ENCODE measurements at regions not wholly inside any gene's neighbourhood (a gene's known extent, or its start where the extent isn't known, plus 50 kb on each side); places are given as distances from the start of the nearest gene placed in this dataset.

- no peak overlapping the region for H3K4me3 ChIP-seq (replicated peaks in 1 of 2; ENCODE audit: low read depth in 2 of 2, low read length in 2 of 2)
- DNase-seq (ENCODE audit: low read depth in 2 of 2), result no peak
- no peak for TF ChIP-seq CTCF (IDR thresholded peaks at IDR 0.05; ENCODE audit: low read depth, low read length)
Observed at GRCh38 chr3:10709110-10709781, 106.8 kb upstream of the SLC6A11 start.

DNA sequence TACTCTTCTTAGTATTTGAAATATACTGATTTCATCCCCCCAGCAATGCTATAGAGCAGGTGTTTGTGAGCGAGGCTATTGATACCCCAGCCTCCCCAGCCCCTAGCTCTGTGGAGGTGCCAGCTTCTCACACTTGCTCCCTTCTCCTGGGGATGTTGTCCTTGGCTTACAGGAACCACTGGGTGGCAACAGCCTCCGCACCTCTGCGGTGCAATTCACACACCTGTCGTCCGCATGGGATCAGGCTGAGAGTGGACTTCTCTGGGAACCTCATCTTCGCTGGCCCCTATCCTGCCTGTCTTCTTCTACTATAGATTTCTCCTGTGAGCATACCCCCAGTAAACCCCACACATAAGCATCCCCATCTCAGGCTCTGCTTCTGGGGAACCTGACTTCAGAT, 103.9 kb upstream of the SLC6A11 start:
- TF ChIP-seq CTCF (IDR thresholded peaks at IDR 0.05; ENCODE audit: low read depth, low read length), result no peak

DNA sequence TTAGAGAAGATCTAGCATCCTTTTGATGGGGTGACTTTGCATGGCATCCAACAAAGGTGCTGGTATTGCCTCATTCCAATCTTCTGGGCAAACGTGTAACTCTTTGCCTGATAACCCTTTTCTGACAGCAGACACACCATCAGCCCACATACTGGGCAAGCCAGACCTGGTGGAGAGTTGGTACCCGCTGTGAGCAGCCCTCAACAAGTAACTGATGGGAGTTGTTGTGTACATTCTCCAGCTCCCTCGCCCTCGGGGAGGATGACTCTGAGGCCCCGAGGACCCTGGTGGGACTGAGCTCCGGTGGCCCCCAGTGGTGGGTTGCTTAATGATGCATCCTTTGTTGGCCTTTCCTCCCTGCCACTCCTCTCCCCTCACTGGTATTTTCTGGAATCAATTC, 102.4 kb upstream of the SLC6A11 start:
- no peak for TF ChIP-seq CTCF (IDR thresholded peaks at IDR 0.05; ENCODE audit: low read depth, low read length)
- no peak for DNase-seq (ENCODE audit: low read depth in 2 of 2)
- no peak overlapping the region for H3K4me3 ChIP-seq (replicated peaks in 1 of 2; ENCODE audit: low read depth in 2 of 2, low read length in 2 of 2)

More for the DNA sequence above, 103.9 kb upstream of the SLC6A11 start:
- no peak overlapping the region for H3K4me3 ChIP-seq (replicated peaks in 1 of 2; ENCODE audit: low read depth in 2 of 2, low read length in 2 of 2)
- DNase-seq (ENCODE audit: low read depth in 2 of 2), result no peak

- no peak for DNase-seq (ENCODE audit: low read depth in 2 of 2)
- H3K4me3 ChIP-seq (replicated peaks in 1 of 2; ENCODE audit: low read depth in 2 of 2, low read length in 2 of 2), result no peak overlapping the region
- no peak for TF ChIP-seq CTCF (IDR thresholded peaks at IDR 0.05; ENCODE audit: low read depth, low read length)
Observed at GRCh38 chr3:10715886-10716285, 100.1 kb upstream of the SLC6A11 start.

DNA sequence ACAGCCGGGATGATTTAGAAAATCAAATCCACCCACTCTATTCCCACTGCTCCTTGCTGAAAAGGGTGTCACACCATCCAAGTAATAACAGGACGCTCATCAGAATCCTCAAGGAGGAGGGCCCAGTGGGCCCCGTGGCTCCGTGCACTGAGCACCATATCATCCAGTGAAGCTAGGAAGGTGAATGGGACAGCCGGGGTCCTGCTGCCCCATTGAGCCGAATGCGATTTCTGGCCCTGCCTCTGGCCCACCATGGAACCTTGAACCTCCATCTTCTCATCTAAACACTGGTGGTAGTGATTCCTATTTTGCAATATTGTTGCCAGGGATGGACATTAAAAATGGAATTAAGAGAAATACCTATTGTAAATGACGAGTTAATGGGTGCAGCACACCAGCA, 99.1 kb upstream of the SLC6A11 start:
- DNase-seq (ENCODE audit: low read depth in 2 of 2), result no peak
- TF ChIP-seq CTCF (IDR thresholded peaks at IDR 0.05; ENCODE audit: low read depth, low read length), result no peak
- H3K4me3 ChIP-seq (replicated peaks in 1 of 2; ENCODE audit: low read depth in 2 of 2, low read length in 2 of 2), result no peak overlapping the region

DNA sequence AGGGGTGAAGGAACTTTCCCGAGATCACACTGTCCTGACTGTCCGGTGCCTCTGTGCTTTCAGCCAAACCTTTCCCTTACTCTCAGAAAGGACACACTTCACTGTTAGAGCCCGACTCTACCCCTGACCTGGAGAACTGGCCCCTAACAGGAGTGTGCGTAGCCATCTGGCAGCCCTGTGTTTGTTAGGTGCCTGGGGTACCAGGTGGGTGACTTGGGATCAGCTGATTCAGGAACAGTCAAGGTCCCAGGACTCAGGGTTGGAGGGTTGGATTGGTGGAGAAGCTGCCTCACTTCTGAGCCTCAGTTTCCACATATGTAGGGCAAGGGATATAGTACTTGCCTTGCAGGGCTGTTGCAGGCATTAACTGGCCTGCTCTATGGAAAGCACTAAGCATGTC, 98.3 kb upstream of the SLC6A11 start:
- no peak for TF ChIP-seq CTCF (IDR thresholded peaks at IDR 0.05; ENCODE audit: low read depth, low read length)
- no peak for DNase-seq (ENCODE audit: low read depth in 2 of 2)
- no peak overlapping the region for H3K4me3 ChIP-seq (replicated peaks in 1 of 2; ENCODE audit: low read depth in 2 of 2, low read length in 2 of 2)

DNA sequence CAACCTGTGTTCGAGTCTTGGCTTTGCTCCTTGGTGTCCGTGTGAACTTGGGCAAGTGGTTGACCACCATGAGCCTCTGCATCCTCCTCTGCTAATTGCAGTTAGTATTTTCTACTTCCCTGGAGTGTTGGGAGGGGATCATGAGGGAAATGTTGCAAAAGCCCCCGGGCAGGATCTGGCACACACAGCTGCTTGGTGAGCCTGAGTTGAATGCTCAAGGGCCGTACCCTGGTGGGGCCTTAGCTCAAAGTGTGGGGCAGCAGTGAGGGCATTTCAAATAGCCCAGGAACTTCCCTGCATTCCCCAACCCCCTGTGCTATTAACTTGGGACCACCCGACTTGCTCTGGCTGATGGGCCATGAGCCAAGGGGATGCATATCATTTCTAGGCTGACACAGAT, 94.9 kb upstream of the SLC6A11 start:
- H3K4me3 ChIP-seq (replicated peaks in 1 of 2; ENCODE audit: low read depth in 2 of 2, low read length in 2 of 2), result no peak overlapping the region
- no peak for DNase-seq (ENCODE audit: low read depth in 2 of 2)
- no peak for TF ChIP-seq CTCF (IDR thresholded peaks at IDR 0.05; ENCODE audit: low read depth, low read length)

All from cardiac fibroblast (primary cell).